GM19395 (cell line): ENCODE measurements at regions not wholly inside any gene's neighbourhood (a gene's known extent, or its start where the extent isn't known, plus 50 kb on each side); places are given as distances from the start of the nearest gene placed in this dataset.

Experiments used
- ATAC-seq: cut with Tn5 transposase; IDR thresholded peaks from one replicate; pipeline ENCODE4 v1.9.1; 2021; ENCODE audit warnings: mild to moderate bottlenecking, moderate library complexity; ENCODE audit not compliant: unreplicated experiment

DNA sequence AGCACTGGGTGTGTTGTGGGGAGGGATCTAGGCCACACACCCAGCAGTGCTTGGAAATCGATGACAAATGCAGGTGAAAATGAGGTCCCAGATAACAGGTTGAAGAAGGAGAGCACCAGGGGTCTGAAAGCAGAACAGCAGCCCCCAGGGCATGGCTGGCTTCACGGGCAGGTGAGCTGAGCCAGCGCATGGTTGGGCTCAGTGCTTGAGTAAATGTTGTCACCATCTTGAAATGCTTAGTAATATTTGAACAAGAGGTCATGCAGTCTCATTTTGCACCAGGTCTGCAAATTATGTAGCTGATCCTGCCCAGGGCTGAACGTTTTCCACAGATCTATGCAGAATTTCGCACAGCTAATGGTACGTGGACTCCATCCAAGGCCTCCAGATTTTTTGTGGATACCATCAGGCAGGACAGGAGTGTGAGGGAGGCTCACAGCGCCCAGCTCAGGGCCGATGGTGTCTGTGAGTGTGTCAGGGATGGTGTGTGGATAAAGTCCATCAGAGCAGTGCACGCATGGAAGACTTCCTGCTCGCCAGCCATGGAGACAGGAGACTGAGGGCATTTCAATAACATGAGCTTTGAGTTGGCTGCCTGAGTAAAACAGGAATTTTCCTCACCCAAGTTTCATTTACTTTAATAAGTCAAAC lies 53.1 kb upstream of the SNX9 start:
- no peak for ATAC-seq

DNA sequence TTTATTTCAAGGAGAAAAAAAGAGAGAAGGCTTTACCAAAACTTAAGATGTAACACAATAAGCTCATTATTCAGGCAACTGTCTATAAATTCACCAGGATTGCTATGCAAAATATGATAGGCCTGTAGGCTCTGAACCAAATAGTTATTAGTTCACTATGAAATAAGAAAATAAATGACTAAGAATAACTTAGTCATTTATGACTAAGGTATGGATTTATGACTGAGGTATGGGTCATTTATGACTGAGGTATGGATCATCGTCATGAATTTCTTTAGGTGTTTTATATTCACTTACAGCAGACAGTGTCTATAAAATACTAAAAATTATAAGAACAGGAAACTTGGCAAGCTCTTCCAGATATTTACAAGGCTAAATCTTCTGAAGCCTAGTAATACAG lies 52.1 kb upstream of the SNX9 start:
- ATAC-seq: no peak

DNA sequence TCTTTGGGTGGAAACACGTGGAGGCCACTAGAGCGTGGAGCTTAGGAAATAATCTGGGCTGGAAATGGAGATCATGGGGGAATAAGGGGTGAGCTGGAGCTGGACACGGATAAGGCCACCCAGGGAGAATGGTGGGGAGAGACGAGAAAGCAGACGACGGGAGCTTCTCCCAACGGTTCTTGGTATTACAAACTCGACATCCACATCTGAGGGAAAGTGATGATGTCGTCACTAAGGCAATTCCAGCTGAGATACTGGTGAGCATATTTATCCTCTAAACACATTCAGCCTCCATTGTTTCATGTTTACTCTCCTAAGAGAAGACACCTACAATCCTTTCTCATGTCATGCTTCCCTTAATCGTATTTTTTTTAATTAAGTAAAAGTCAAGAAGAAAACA lies 50.2 kb upstream of the SNX9 start:
- no peak for ATAC-seq
